ENCODE measurements at regions not wholly inside any gene's neighbourhood (a gene's known extent, or its start where the extent isn't known, plus 50 kb on each side); places are given as distances from the start of the nearest gene placed in this dataset.

DNA sequence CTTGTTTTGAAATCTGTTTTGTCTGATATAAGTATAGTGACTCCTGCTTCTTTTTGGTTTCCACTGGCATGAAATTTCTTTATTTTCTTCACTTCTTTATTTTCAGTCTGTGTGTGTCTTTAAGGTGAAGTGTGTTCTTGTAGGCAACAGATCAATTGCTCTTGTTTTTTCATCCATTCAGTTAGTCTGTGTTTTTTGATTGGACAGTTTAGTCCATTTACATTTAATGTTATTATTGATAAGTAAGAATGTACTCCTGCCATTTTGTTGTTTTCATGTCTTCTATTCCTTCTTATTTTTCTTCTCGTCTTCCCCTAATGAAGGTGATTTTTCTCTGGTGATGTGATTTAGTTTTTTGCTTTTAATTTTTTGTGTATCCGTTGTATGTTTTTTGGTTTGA lies 487.7 kb upstream of the PBX1 start:
- H3K4me3 ChIP-seq (ENCODE audit: low read depth in 2 of 2, low read length in 1 of 2): no peak overlapping the region
- no peaks in the 10 kb centered on the region for H3K9me2 ChIP-seq
- DNase-seq: no peak
- no peak overlapping the region for H2AFZ ChIP-seq (ENCODE audit: low read depth)
- no peaks in the 10 kb centered on the region for H4K20me1 ChIP-seq (ENCODE audit: insufficient read depth)
- no peak overlapping the region for H3K4me2 ChIP-seq
- POLR2A ChIA-PET: no interaction called here
- H3K79me2 ChIP-seq (ENCODE audit: insufficient read depth): no peaks in the 10 kb centered on the region
- no peak overlapping the region for H3K27ac ChIP-seq (ENCODE audit: low read depth in 2 of 2, low read length in 1 of 2)
- H3K9ac ChIP-seq: no peak overlapping the region
- H3K4me1 ChIP-seq (ENCODE audit: control insufficient read depth in 1 of 2, insufficient read depth in 2 of 2, low read depth in 1 of 2, low read length in 1 of 2): no peaks in the 10 kb centered on the region
- 34% methylated on average over 2 of the region's 2 CpGs for WGBS (ENCODE audit: low lambda C conversion rate)
- no peaks in the 10 kb centered on the region for H3F3A ChIP-seq (replicated peaks; ENCODE audit: insufficient read depth)
- H3K9me3 ChIP-seq: peaks cover 6% of the 10 kb centered on the region; the same call in 1 of the 2 replicates
- CTCF ChIA-PET: no interaction called here
- TF ChIP-seq NFIC (IDR thresholded peaks at IDR 0.05; ENCODE audit: borderline replicate concordance): no peak
- TF ChIP-seq, protein P1, sequence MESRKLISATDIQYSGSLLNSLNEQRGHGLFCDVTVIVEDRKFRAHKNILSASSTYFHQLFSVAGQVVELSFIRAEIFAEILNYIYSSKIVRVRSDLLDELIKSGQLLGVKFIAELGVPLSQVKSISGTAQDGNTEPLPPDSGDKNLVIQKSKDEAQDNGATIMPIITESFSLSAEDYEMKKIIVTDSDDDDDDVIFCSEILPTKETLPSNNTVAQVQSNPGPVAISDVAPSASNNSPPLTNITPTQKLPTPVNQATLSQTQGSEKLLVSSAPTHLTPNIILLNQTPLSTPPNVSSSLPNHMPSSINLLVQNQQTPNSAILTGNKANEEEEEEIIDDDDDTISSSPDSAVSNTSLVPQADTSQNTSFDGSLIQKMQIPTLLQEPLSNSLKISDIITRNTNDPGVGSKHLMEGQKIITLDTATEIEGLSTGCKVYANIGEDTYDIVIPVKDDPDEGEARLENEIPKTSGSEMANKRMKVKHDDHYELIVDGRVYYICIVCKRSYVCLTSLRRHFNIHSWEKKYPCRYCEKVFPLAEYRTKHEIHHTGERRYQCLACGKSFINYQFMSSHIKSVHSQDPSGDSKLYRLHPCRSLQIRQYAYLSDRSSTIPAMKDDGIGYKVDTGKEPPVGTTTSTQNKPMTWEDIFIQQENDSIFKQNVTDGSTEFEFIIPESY (IDR thresholded peaks at IDR 0.05; ENCODE audit: borderline replicate concordance, low read depth): no peak
- TF ChIP-seq RAD21 (IDR thresholded peaks at IDR 0.05; ENCODE audit: low read length): no peak
- TF ChIP-seq TCF12 (IDR thresholded peaks at IDR 0.05): no peak
- no peaks in the 10 kb centered on the region for H3K27me3 ChIP-seq (ENCODE audit: insufficient read depth)
- no peaks in the 10 kb centered on the region for H3K36me3 ChIP-seq (replicated peaks in 1 of 2; ENCODE audit: control insufficient read depth in 1 of 2, insufficient read depth in 2 of 2, low read length in 1 of 2)

DNA sequence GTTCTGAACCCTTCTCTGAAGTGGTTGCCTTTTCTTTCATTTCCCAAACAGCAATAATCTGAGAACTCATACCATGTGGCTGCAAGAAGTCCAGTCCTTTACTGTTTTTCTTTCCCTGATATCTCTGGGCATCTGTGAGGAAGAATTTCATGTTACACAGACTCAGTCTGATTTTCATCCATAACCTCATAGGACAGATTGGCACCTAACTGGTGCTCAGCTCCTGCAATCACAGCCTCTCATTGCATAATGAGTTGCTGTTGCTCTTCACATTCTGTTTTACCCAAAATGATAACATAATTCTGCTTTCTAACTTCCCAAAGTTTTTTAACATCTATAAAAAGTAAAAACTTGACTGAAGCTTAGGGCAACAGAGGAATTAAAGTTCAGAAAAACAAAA lies 472.2 kb upstream of the PBX1 start:
- Histone ChIP-seq H3F3A (replicated peaks; ENCODE audit: insufficient read depth) (no peaks in the 10 kb centered on the region), H3K9ac (no peak overlapping the region), H3K4me1 (ENCODE audit: control insufficient read depth in 1 of 2, insufficient read depth in 2 of 2, low read depth in 1 of 2, low read length in 1 of 2) (no peaks in the 10 kb centered on the region), H4K20me1 (ENCODE audit: insufficient read depth) (no peaks in the 10 kb centered on the region), H3K36me3 (replicated peaks in 1 of 2; ENCODE audit: control insufficient read depth in 1 of 2, insufficient read depth in 2 of 2, low read length in 1 of 2) (no peaks in the 10 kb centered on the region), H3K27me3 (ENCODE audit: insufficient read depth) (no peaks in the 10 kb centered on the region), H3K9me3 (no peaks in the 10 kb centered on the region), H3K4me3 (ENCODE audit: low read depth in 2 of 2, low read length in 1 of 2) (no peak overlapping the region), H2AFZ (ENCODE audit: low read depth) (no peak overlapping the region), H3K27ac (ENCODE audit: low read depth in 2 of 2, low read length in 1 of 2) (no peak overlapping the region), H3K79me2 (ENCODE audit: insufficient read depth) (no peaks in the 10 kb centered on the region), H3K4me2 (no peak overlapping the region), H3K9me2 (no peaks in the 10 kb centered on the region; the same call in 1 of the 2 replicates)
- ChIA-PET POLR2A (no interaction called here), CTCF (no interaction called here)
- DNase-seq: no peak
- TF ChIP-seq TCF12 (IDR thresholded peaks at IDR 0.05) (no peak), TEAD4 (IDR thresholded peaks at IDR 0.05; ENCODE audit: borderline replicate concordance, insufficient read depth) (no peak), GABPA (IDR thresholded peaks at IDR 0.05; ENCODE audit: low read depth) (no peak), EP300 (IDR thresholded peaks at IDR 0.05; ENCODE audit: borderline replicate concordance in 1 of 2, low read depth in 1 of 2, low read length in 1 of 2) (no peak), NRF1 (IDR thresholded peaks at IDR 0.05; ENCODE audit: low read depth, low read length) (no peak), RCOR1 (IDR thresholded peaks at IDR 0.05; ENCODE audit: low read length) (no peak), NFIC (IDR thresholded peaks at IDR 0.05; ENCODE audit: borderline replicate concordance) (no peak), FOXJ3 (CRISPR knock-in tag; IDR thresholded peaks at IDR 0.05) (no peak)
- TF ChIP-seq, protein P2, sequence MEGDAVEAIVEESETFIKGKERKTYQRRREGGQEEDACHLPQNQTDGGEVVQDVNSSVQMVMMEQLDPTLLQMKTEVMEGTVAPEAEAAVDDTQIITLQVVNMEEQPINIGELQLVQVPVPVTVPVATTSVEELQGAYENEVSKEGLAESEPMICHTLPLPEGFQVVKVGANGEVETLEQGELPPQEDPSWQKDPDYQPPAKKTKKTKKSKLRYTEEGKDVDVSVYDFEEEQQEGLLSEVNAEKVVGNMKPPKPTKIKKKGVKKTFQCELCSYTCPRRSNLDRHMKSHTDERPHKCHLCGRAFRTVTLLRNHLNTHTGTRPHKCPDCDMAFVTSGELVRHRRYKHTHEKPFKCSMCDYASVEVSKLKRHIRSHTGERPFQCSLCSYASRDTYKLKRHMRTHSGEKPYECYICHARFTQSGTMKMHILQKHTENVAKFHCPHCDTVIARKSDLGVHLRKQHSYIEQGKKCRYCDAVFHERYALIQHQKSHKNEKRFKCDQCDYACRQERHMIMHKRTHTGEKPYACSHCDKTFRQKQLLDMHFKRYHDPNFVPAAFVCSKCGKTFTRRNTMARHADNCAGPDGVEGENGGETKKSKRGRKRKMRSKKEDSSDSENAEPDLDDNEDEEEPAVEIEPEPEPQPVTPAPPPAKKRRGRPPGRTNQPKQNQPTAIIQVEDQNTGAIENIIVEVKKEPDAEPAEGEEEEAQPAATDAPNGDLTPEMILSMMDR (IDR thresholded peaks at IDR 0.05): no peak
- TF ChIP-seq, protein P3, sequence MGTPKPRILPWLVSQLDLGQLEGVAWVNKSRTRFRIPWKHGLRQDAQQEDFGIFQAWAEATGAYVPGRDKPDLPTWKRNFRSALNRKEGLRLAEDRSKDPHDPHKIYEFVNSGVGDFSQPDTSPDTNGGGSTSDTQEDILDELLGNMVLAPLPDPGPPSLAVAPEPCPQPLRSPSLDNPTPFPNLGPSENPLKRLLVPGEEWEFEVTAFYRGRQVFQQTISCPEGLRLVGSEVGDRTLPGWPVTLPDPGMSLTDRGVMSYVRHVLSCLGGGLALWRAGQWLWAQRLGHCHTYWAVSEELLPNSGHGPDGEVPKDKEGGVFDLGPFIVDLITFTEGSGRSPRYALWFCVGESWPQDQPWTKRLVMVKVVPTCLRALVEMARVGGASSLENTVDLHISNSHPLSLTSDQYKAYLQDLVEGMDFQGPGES (IDR thresholded peaks at IDR 0.05; ENCODE audit: low read depth, low read length): no peak

All from SK-N-SH (cell line).